Stomach smooth muscle (tissue), 2 donors: ENCODE measurements at regions not wholly inside any gene's neighbourhood (a gene's known extent, or its start where the extent isn't known, plus 50 kb on each side); places are given as distances from the start of the nearest gene placed in this dataset.

Experiments used
- H3K27ac ChIP-seq: one replicate; pipeline ENCODE4 v1.7.0; 2013; ENCODE audit warnings: mild to moderate bottlenecking, low read length, inconsistent platforms
- H3K27me3 ChIP-seq, 2 donors: one replicate each; pipeline ENCODE4 v1.7.0; 2013; ENCODE audit warnings: low read length in 2 of 2; ENCODE audit not compliant: insufficient read depth in 2 of 2, control insufficient read depth in 1 of 2
- H3K36me3 ChIP-seq, 2 donors: one replicate each; pipeline ENCODE4 v1.7.0; 2013; ENCODE audit warnings: low read length in 2 of 2; ENCODE audit not compliant: control insufficient read depth in 2 of 2, insufficient read depth in 2 of 2
- H3K4me1 ChIP-seq: one replicate; pipeline ENCODE4 v1.7.0; 2013; ENCODE audit warnings: low read length; ENCODE audit not compliant: control insufficient read depth, insufficient read depth
- H3K4me3 ChIP-seq, 2 donors: one replicate each; pipeline ENCODE4 v1.7.0; 2013; ENCODE audit warnings: low read length in 2 of 2
- H3K9ac ChIP-seq, 2 donors: one replicate each; pipeline ENCODE4 v1.7.0; 2013; ENCODE audit warnings: low read length in 2 of 2, mild to moderate bottlenecking in 1 of 2
- H3K9me3 ChIP-seq, 2 donors: one replicate each; pipeline ENCODE4 v1.7.0; 2013; ENCODE audit warnings: low read length in 2 of 2; ENCODE audit not compliant: control insufficient read depth in 2 of 2
- donor health status: healthy.
- donor health status: Pancreatic carcinoma.

DNA sequence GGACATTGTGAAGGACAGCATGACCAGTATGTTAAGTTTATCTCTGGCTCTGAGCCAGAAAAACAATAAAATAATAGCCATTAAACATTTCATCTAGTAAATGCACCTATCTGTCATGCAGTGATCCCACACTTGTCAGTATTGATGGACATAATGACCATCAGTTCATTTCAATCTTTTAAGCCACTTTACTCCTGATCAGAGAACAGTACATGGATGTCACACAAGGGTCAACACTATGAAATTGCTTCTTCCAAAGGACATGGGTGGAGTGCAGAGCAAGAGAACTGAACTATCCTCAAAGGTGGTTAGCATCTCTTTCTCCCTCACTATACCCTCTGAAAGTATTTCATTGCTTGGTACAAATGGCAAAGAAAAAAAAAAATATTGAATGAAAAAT is 816.0 kb upstream of the GYPC start:
- no peaks in the 10 kb centered on the region for H3K27me3 ChIP-seq
- no peaks in the 10 kb centered on the region for H3K36me3 ChIP-seq
- no peak overlapping the region for H3K4me3 ChIP-seq
- H3K27ac ChIP-seq, result no peak overlapping the region
- H3K4me1 ChIP-seq, result no peaks in the 10 kb centered on the region
- H3K9ac ChIP-seq, result no peak overlapping the region
- no peaks in the 10 kb centered on the region for H3K9me3 ChIP-seq

- no peak overlapping the region for H3K9ac ChIP-seq
- H3K27me3 ChIP-seq, result no peaks in the 10 kb centered on the region
- H3K36me3 ChIP-seq, result no peaks in the 10 kb centered on the region
- no peaks in the 10 kb centered on the region for H3K4me1 ChIP-seq
- no peak overlapping the region for H3K27ac ChIP-seq
- H3K9me3 ChIP-seq, result no peaks in the 10 kb centered on the region
- no peak overlapping the region for H3K4me3 ChIP-seq
Observed at GRCh38 chr2:125842041-125842440, 813.9 kb upstream of the GYPC start.

DNA sequence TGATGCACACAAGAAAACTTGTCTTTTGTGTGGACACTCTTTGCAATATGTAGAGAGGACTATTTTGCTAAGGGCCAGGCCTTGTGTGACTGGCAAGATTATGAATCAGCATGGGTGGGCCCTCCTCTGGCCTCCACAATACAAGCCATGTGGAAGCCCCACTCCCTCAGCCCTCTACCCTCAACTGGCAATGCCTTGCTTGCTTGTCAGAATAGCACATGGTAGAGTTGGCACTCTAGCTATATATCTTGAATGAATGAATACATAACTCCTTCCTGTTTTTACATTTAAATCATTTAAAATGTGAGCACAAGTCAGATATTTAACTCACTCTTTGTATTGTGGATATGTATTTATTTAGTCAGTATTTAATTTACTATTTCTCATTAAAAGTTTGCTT is 805.4 kb upstream of the GYPC start:
- Histone ChIP-seq H3K36me3 (no peaks in the 10 kb centered on the region), H3K27ac (no peak overlapping the region), H3K4me3 (no peak overlapping the region), H3K9me3 (no peaks in the 10 kb centered on the region), H3K27me3 (no peaks in the 10 kb centered on the region), H3K4me1 (no peaks in the 10 kb centered on the region), H3K9ac (no peak overlapping the region)

DNA sequence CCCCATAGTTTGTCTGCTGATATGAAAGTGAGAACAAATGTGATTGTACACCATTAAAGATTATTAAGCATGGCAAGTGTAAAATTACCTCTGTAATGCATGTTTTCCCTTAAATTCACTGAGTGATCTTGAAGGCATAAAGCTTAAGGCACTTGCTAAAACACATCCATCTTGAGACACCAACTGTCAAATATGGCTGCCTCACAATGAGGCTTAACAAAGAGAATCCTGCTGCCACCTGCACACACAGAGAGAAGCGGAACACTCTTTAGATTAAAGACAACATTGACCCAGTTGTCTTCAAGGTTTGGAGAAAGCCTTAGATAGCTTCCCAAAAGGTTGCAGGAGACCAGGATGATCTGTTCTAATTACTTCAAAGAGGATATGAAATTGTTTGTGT is 803.6 kb upstream of the GYPC start:
- no peaks in the 10 kb centered on the region for H3K27me3 ChIP-seq
- H3K9me3 ChIP-seq, result no peaks in the 10 kb centered on the region
- no peak overlapping the region for H3K4me3 ChIP-seq
- no peak overlapping the region for H3K9ac ChIP-seq
- no peaks in the 10 kb centered on the region for H3K4me1 ChIP-seq
- no peaks in the 10 kb centered on the region for H3K36me3 ChIP-seq
- no peak overlapping the region for H3K27ac ChIP-seq

DNA sequence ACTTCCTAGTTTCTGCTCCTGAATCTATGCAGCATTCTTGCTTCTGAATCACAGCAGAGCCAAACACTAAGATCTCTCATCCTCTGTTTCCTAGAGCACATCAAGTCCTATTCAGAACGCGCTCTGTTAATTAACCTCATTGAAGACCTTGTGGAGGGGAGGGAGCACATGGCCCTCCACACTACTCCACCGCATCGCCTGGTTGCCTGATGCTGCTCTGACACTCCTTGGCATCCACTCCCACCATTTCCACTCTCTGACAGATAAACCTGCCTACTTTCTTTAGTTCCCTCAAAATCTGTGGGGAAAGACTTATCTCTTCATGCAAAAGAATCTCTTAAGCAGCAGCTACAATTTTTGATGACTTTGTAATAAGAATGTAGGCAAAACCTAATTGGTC is 802.3 kb upstream of the GYPC start:
- Histone ChIP-seq H3K4me3 (no peak overlapping the region), H3K9me3 (no peaks in the 10 kb centered on the region), H3K9ac (no peak overlapping the region), H3K27ac (no peak overlapping the region), H3K27me3 (no peaks in the 10 kb centered on the region), H3K4me1 (no peaks in the 10 kb centered on the region), H3K36me3 (no peaks in the 10 kb centered on the region)

GRCh38 chr2:125855204-125855603 is 800.8 kb upstream of the GYPC start:
- Histone ChIP-seq H3K9ac (no peak overlapping the region), H3K9me3 (no peaks in the 10 kb centered on the region), H3K36me3 (no peaks in the 10 kb centered on the region), H3K27ac (no peak overlapping the region), H3K27me3 (no peaks in the 10 kb centered on the region), H3K4me3 (no peak overlapping the region), H3K4me1 (no peaks in the 10 kb centered on the region)

DNA sequence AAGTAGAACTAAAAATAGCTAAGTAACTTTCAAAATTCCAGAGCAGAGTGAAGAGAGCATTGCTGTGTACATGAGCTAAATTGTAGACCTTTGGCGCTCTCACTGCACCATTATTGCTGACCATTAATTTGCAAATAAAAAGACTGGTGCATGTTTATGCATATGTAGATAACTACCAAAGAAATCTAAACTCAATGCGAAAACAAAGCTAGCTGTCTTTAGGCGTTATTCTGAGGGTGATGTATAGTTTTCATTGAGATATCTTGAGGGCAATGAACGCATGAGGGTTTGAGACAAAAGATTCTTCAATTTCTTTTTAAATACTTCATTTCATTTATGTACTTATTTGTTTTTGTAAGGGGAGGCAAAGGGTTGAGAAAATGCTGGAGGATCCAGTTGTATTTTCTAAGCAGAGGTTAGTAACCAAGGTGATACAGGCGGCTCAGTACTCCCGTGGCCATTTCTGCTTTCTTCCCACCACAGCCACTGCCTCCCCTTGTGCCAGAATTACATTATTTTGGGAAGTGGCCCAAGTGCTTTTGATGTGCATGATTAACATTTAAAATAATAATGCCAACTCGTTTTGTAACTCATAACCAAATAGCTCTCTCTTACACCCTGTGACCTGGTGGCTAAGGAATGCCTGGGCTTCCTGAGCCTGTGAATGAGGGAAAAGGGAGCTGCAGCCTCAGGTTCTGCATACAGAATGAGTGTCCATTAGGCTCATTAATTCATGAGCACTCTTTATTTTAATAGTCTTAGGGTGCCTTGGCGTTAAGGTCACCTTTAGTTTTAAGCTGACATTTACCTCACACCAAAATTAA is 797.8 kb upstream of the GYPC start:
- H3K27ac ChIP-seq, result no peak overlapping the region
- no peak overlapping the region for H3K9ac ChIP-seq
- H3K36me3 ChIP-seq, result no peaks in the 10 kb centered on the region
- no peaks in the 10 kb centered on the region for H3K27me3 ChIP-seq
- H3K4me1 ChIP-seq, result no peaks in the 10 kb centered on the region
- no peak overlapping the region for H3K4me3 ChIP-seq
- H3K9me3 ChIP-seq, result no peaks in the 10 kb centered on the region

GRCh38 chr2:125861461-125861860 is 794.5 kb upstream of the GYPC start:
- Histone ChIP-seq H3K4me3 (no peak overlapping the region), H3K9me3 (no peaks in the 10 kb centered on the region), H3K36me3 (no peaks in the 10 kb centered on the region), H3K27me3 (no peaks in the 10 kb centered on the region), H3K27ac (no peak overlapping the region), H3K9ac (no peak overlapping the region), H3K4me1 (no peaks in the 10 kb centered on the region)

DNA sequence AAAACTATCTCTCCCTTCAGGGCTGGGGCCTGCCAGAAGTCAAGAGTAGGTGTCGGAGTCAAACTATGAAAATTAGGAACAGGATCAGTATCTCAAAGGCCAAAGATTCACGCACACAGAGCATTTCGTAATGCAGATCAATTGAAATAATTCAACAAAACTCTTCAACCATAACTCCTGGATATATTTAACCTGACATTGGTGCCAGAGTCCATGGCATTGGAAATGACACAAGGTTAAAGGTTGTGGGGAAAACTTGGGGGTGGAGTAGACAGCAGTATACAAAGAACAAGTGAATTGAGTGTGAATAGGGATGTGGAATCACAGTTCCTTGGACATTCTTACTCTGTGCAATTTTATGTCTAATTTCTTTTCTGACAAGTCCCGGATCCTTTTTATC is 788.0 kb upstream of the GYPC start:
- Histone ChIP-seq H3K27me3 (no peaks in the 10 kb centered on the region), H3K27ac (no peak overlapping the region), H3K9me3 (no peaks in the 10 kb centered on the region), H3K4me3 (no peak overlapping the region), H3K4me1 (no peaks in the 10 kb centered on the region), H3K9ac (no peak overlapping the region), H3K36me3 (no peaks in the 10 kb centered on the region)

DNA sequence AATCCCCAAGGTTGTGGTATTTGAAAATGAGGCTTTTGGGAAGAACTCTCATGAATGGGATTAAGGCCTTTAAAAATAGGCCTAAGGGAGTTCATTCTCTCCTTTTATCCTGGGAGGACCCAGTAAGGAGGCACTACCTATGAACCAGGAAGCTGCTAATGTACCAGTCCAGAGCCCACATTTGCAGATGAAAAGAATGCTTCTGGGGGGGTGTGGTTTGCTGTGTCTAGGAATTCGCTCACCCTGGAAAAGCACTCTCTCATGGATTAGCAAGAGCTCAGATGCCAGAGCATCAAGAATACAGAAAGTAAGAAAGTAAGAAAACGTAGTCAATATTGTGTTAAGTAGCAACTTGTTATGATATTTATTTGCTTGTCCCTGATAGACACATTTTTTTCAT is 785.7 kb upstream of the GYPC start:
- H3K9me3 ChIP-seq, result no peaks in the 10 kb centered on the region
- H3K36me3 ChIP-seq, result no peaks in the 10 kb centered on the region
- no peak overlapping the region for H3K4me3 ChIP-seq
- H3K4me1 ChIP-seq, result no peaks in the 10 kb centered on the region
- H3K27me3 ChIP-seq, result no peaks in the 10 kb centered on the region
- no peak overlapping the region for H3K9ac ChIP-seq
- H3K27ac ChIP-seq, result no peak overlapping the region

DNA sequence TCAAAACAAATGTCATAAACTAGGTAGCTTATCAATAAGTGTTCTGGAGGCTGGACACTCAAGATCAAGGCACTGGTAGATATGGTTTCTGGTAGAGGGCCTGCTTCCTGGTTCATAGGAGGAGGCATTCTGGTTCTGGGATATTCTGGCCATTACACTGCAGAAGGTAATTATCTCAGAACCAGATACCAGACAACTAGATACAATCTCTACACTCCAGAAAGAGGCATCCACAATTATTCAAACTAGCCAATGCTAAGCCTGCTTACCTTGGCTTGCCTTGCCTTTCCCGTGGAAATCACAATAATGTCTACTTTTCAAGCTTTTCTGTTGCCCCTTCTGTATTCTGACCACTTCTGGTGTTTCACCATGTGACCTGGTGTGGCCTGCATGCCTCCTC is 785.2 kb upstream of the GYPC start:
- no peaks in the 10 kb centered on the region for H3K4me1 ChIP-seq
- no peak overlapping the region for H3K27ac ChIP-seq

More for the DNA sequence above, 785.2 kb upstream of the GYPC start:
- no peak overlapping the region for H3K9ac ChIP-seq
- no peak overlapping the region for H3K4me3 ChIP-seq
- H3K9me3 ChIP-seq, result no peaks in the 10 kb centered on the region
- no peaks in the 10 kb centered on the region for H3K27me3 ChIP-seq
- no peaks in the 10 kb centered on the region for H3K36me3 ChIP-seq
